ENCODE measurements at regions not wholly inside any gene's neighbourhood (a gene's known extent, or its start where the extent isn't known, plus 50 kb on each side); places are given as distances from the start of the nearest gene placed in this dataset.

DNA sequence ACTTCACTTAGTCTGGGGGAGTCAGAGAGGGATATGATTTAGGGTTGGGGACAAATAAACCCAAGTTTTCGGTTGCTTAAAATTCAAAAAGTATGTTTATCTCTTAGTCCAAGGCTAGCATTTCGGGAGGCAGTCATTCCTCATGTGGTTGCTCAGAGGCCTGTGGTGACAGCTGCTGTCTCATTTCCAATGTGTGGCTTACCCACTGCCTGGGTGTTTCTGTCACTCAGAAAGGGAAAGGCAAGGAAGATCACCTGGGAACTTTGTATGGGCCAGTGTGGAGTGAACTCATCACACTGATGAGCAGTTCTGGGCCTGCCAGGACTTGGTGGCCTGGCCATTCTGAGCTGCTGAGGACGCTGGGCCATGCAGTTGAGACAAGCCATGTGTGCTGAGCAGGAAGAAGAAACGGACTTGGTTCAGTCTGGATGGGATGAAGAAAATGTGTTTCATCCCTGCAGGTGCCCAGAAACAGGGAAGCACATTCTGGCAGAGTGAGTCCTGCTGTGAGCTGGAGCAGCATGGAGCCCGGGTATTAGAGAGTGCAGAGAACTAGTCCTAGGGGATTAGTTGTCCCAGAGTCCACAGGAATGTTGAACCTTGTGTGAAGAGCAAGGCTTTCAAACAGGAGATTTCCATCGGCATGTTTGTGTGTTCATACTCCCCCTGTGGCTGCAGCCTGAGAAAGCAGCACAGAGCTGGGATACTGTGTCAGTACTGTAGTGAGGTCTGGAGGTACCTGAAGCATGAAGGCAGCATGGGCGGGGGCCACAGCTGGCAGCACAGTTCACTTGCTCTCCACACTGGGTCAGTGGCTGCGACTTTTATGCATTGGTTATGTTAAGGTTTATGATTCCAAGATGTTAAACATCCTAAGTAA is 211.1 kb upstream of the IGFBP3 start:
- no peaks in the 10 kb centered on the region for H3K36me3 ChIP-seq (ENCODE audit: control insufficient read depth, insufficient read depth, low read length)
- DNase-seq (ENCODE audit: low read depth in 4 of 6, low spot score in 6 of 6) = peak in 1 of 6 donors; percentile 11
- no peak overlapping the region for H3K4me3 ChIP-seq (ENCODE audit: low read depth, low read length)
- H3K9me3 ChIP-seq (ENCODE audit: control insufficient read depth, insufficient read depth, low read length) = no peaks in the 10 kb centered on the region
- no peaks in the 10 kb centered on the region for H3K27me3 ChIP-seq (ENCODE audit: control insufficient read depth, insufficient read depth, low read length)
- WGBS (ENCODE audit: insufficient coverage) = 67% methylated on average over 8 of the region's 8 CpGs
- H3K4me1 ChIP-seq (ENCODE audit: control insufficient read depth, insufficient read depth, low read length) = no peaks in the 10 kb centered on the region
- no peak overlapping the region for H3K27ac ChIP-seq (ENCODE audit: low read depth, low read length)

DNA sequence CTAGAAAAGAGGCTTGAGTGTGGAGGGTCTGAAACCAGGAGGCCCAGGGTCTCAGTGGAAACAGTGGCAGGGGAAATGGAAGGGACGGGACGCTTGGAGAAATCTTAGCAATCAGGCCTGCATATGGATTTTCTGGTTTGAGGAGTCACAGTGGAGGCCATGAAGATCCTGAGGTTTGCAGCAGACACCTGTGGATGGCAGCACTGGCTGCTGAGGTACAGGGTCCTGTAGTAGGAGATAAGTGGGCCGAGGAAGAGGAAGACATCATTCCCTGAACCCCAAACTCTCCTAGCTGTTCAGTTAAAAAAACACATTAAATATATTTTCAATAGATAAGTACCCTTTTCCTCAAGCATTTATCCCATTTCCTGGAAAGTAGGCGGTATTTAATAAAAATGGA is 208.8 kb upstream of the IGFBP3 start:
- no peak for DNase-seq (ENCODE audit: low read depth in 4 of 6, low spot score in 6 of 6)
- Histone ChIP-seq H3K27ac (ENCODE audit: low read depth, low read length) (no peak overlapping the region), H3K4me1 (ENCODE audit: control insufficient read depth, insufficient read depth, low read length) (no peaks in the 10 kb centered on the region), H3K9me3 (ENCODE audit: control insufficient read depth, insufficient read depth, low read length) (no peaks in the 10 kb centered on the region), H3K27me3 (ENCODE audit: control insufficient read depth, insufficient read depth, low read length) (no peaks in the 10 kb centered on the region), H3K36me3 (ENCODE audit: control insufficient read depth, insufficient read depth, low read length) (no peaks in the 10 kb centered on the region), H3K4me3 (ENCODE audit: low read depth, low read length) (no peak overlapping the region)
- 95% methylated on average over 2 of the region's 4 CpGs for WGBS (ENCODE audit: insufficient coverage)

DNA sequence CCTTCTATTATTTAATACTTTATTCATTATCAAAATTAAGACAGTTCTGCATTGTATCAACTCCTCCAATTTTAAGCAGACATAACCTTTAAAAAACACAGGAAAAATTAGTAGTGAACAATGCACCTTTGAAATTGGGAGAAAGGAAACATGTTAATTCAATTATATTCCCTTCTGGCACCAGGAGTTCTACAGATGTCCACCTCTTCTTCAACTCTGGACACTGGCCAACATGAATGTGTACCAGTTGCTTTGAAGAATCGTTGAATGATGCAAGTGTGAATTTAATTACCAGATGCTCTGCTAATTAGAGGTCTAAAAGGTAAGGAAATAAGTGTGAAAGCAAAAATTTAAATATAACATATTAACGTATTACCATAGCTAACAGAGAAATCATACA is 206.7 kb upstream of the IGFBP3 start:
- Histone ChIP-seq H3K4me3 (ENCODE audit: low read depth, low read length) (no peak overlapping the region), H3K4me1 (ENCODE audit: control insufficient read depth, insufficient read depth, low read length) (no peaks in the 10 kb centered on the region), H3K36me3 (ENCODE audit: control insufficient read depth, insufficient read depth, low read length) (no peaks in the 10 kb centered on the region), H3K27me3 (ENCODE audit: control insufficient read depth, insufficient read depth, low read length) (no peaks in the 10 kb centered on the region), H3K9me3 (ENCODE audit: control insufficient read depth, insufficient read depth, low read length) (no peaks in the 10 kb centered on the region), H3K27ac (ENCODE audit: low read depth, low read length) (no peak overlapping the region)
- peak in 1 of 6 donors; percentile 38 for DNase-seq (ENCODE audit: low read depth in 4 of 6, low spot score in 6 of 6)
- WGBS (ENCODE audit: insufficient coverage) = no CpG with 5 or more reads among the region's 2 CpGs

DNA sequence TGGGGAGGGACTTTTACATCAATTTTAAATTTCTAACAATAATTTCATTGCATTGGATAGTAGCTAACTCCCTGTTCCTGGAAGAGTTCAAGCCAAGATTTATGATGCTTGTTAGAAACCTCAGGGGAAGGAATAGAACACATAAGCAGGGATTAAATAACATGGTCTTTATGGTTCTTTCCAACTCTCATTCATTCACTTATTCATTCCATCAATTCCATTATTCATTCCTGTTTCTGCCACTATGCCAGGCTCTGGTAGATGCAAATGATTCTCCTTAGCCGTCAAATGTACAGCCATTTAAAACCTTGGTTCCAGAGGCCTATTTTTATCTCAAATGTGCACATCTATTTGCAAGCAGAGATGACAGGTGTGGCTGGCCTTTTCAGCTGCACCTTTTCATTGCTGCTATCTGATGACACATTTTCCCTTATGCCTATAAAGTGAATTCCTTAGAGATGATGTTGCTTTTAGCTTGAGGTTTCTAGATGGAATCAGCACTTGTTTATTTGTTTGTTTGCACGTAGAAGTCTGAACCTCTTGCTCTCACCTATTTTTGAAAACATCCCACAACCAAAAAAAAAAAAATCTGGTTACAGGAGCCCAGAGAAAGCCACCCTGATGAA is 205.7 kb upstream of the IGFBP3 start:
- DNase-seq (ENCODE audit: low read depth in 4 of 6, low spot score in 6 of 6) = peak in 1 of 6 donors; percentile 11
- no peaks in the 10 kb centered on the region for H3K9me3 ChIP-seq (ENCODE audit: control insufficient read depth, insufficient read depth, low read length)
- no peaks in the 10 kb centered on the region for H3K4me1 ChIP-seq (ENCODE audit: control insufficient read depth, insufficient read depth, low read length)
- H3K27ac ChIP-seq (ENCODE audit: low read depth, low read length) = no peak overlapping the region
- WGBS (ENCODE audit: insufficient coverage) = 100% methylated on average over 1 of the region's 2 CpGs
- no peak overlapping the region for H3K4me3 ChIP-seq (ENCODE audit: low read depth, low read length)
- no peaks in the 10 kb centered on the region for H3K36me3 ChIP-seq (ENCODE audit: control insufficient read depth, insufficient read depth, low read length)
- H3K27me3 ChIP-seq (ENCODE audit: control insufficient read depth, insufficient read depth, low read length) = no peaks in the 10 kb centered on the region

DNA sequence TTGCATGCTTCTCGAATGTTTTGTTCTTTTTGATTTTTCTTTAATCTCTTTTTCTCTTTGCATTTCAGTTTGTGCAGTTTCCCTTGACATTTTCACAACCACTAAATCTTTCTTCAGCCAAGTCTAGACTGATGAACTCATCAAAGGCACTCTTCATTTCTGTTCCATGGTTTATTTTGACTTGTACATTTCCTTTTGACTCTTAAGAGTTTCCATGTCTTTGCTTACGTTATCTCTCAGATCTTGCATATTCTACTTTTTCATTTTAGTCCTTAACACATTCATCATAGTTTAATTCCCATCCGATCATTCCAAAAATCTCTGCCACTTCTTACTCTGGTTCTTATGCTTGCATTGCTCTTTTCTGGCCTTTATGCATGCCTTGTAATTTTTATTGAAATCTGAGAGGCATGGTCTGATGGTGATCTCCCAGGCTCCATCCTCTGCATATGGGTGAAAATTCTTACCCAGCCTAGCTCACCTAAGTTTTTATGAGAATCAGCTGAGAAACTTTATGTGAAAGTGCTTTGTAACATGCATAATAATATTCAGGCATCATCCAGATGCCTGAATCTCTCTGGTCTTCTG is 202.8 kb upstream of the IGFBP3 start:
- WGBS (ENCODE audit: insufficient coverage) = 89% methylated on average over 2 of the region's 3 CpGs
- H3K9me3 ChIP-seq (ENCODE audit: control insufficient read depth, insufficient read depth, low read length) = no peaks in the 10 kb centered on the region

DNA sequence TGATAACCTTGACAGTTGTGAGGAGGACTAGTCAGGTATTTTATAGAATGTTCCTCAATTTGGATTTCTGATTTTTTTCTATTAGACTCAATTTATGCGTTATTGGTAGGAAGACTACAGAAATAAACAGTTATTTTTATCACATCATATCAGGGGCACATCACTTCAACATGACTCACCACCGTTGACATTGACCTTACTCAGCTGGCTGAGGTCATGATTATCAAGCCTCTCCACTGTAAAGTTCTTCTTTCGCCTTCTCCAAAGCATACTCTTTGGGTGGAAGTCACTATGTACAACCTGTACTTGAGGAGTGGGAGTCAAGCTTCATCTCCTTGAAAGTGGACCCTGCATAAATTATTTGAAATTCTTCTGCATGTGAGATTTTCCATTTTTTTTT is 194.3 kb upstream of the IGFBP3 start:
- H3K27me3 ChIP-seq (ENCODE audit: control insufficient read depth, insufficient read depth, low read length) = no peaks in the 10 kb centered on the region
- DNase-seq (ENCODE audit: low read depth in 4 of 6, low spot score in 6 of 6) = no peak
- H3K4me3 ChIP-seq (ENCODE audit: low read depth, low read length) = no peak overlapping the region
- no peaks in the 10 kb centered on the region for H3K36me3 ChIP-seq (ENCODE audit: control insufficient read depth, insufficient read depth, low read length)
- no peaks in the 10 kb centered on the region for H3K9me3 ChIP-seq (ENCODE audit: control insufficient read depth, insufficient read depth, low read length)
- no peak overlapping the region for H3K27ac ChIP-seq (ENCODE audit: low read depth, low read length)
- no peaks in the 10 kb centered on the region for H3K4me1 ChIP-seq (ENCODE audit: control insufficient read depth, insufficient read depth, low read length)
- 57% methylated on average over 1 of the region's 3 CpGs for WGBS (ENCODE audit: insufficient coverage)

More for the DNA sequence above, 202.8 kb upstream of the IGFBP3 start:
- Histone ChIP-seq H3K4me1 (ENCODE audit: control insufficient read depth, insufficient read depth, low read length) (no peaks in the 10 kb centered on the region), H3K27me3 (ENCODE audit: control insufficient read depth, insufficient read depth, low read length) (no peaks in the 10 kb centered on the region), H3K36me3 (ENCODE audit: control insufficient read depth, insufficient read depth, low read length) (no peaks in the 10 kb centered on the region), H3K4me3 (ENCODE audit: low read depth, low read length) (no peak overlapping the region), H3K27ac (ENCODE audit: low read depth, low read length) (no peak overlapping the region)
- DNase-seq (ENCODE audit: low read depth in 4 of 6, low spot score in 6 of 6) = no peak

DNA sequence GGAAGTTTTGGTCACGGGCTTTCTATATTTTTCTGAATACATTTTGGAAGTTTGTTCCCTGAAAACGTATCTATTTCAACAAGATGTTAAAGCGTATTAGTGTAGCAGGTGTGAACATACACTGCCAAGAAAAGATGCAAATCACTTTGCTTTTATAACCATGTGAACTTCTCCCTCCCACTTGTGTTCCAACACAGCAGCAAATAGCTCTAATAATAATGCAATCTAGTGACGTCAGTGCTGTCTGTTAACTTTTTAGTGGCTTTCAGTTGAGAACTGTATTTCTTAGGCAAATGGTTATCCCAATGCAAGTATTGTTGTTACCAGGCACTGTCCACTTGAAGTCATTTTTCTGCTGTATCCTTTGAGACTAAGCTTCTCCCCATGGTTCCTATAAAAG is 188.4 kb upstream of the IGFBP3 start:
- no peak overlapping the region for H3K4me3 ChIP-seq (ENCODE audit: low read depth, low read length)
- no peaks in the 10 kb centered on the region for H3K27me3 ChIP-seq (ENCODE audit: control insufficient read depth, insufficient read depth, low read length)
- WGBS (ENCODE audit: insufficient coverage) = no CpG with 5 or more reads among the region's 4 CpGs
- H3K36me3 ChIP-seq (ENCODE audit: control insufficient read depth, insufficient read depth, low read length) = no peaks in the 10 kb centered on the region
- no peaks in the 10 kb centered on the region for H3K9me3 ChIP-seq (ENCODE audit: control insufficient read depth, insufficient read depth, low read length)
- no peaks in the 10 kb centered on the region for H3K4me1 ChIP-seq (ENCODE audit: control insufficient read depth, insufficient read depth, low read length)
- no peak for DNase-seq (ENCODE audit: low read depth in 4 of 6, low spot score in 6 of 6)
- H3K27ac ChIP-seq (ENCODE audit: low read depth, low read length) = no peak overlapping the region

DNA sequence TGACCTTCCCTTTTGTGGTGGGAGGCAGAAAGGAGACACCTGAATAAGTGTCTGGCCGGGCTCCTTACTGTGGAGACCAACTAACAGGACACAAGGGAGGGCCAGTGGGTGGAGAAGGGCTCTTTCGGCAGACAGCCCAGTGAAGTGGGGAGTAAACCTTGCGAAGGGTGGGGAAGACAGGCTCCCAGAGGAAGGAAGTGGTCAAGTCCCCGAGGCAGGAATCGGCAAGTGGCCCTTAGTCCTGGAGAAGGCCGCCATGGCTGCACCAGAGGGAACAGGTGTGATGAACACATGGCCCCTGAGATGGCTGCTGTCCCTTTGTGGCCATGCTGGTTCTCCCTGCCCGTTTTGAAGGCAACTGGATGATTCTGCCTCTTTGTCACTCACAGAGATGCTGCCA is 187.2 kb upstream of the IGFBP3 start:
- no peak overlapping the region for H3K27ac ChIP-seq (ENCODE audit: low read depth, low read length)
- H3K36me3 ChIP-seq (ENCODE audit: control insufficient read depth, insufficient read depth, low read length) = no peaks in the 10 kb centered on the region
- WGBS (ENCODE audit: insufficient coverage) = 89% methylated on average over 7 of the region's 7 CpGs
- H3K4me3 ChIP-seq (ENCODE audit: low read depth, low read length) = no peak overlapping the region
- no peaks in the 10 kb centered on the region for H3K4me1 ChIP-seq (ENCODE audit: control insufficient read depth, insufficient read depth, low read length)
- no peaks in the 10 kb centered on the region for H3K27me3 ChIP-seq (ENCODE audit: control insufficient read depth, insufficient read depth, low read length)
- no peak for DNase-seq (ENCODE audit: low read depth in 4 of 6, low spot score in 6 of 6)
- no peaks in the 10 kb centered on the region for H3K9me3 ChIP-seq (ENCODE audit: control insufficient read depth, insufficient read depth, low read length)

DNA sequence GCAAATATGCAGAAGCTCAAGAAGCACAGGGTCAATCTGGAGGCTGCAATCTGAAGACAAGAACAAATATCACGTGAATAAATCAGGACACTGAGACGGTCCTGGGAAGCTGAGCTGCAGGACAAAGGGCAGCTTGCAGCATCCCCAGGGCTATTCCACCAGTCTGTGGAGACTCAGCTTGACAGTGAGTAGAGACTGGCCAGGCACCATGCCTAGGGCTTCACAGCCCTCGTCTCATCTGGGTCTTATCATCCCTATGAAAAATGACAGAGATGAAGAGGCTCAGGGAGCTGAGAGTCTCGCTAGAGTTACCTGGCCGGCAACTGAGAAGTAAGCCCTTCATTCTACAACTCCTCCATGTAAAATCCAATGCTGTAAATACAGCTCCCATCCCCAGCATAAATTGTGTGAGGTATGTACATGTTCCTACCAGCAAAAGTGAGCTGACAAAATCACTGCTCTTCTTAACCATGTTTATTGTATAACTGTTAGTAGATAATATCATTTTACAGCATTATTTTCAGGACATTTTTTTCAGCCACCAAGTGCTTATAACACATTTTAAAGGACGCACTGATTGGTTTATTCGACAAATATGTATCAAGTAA is 186.6 kb upstream of the IGFBP3 start:
- Histone ChIP-seq H3K27ac (ENCODE audit: low read depth, low read length) (no peak overlapping the region), H3K4me3 (ENCODE audit: low read depth, low read length) (no peak overlapping the region), H3K4me1 (ENCODE audit: control insufficient read depth, insufficient read depth, low read length) (no peaks in the 10 kb centered on the region), H3K9me3 (ENCODE audit: control insufficient read depth, insufficient read depth, low read length) (no peaks in the 10 kb centered on the region), H3K27me3 (ENCODE audit: control insufficient read depth, insufficient read depth, low read length) (no peaks in the 10 kb centered on the region), H3K36me3 (ENCODE audit: control insufficient read depth, insufficient read depth, low read length) (no peaks in the 10 kb centered on the region)
- WGBS (ENCODE audit: insufficient coverage) = 70% methylated on average over 2 of the region's 7 CpGs
- DNase-seq (ENCODE audit: low read depth in 4 of 6, low spot score in 6 of 6) = no peak

Measured in spinal cord (tissue), 9 donors.